C4-2B (cell line): ENCODE measurements at regions not wholly inside any gene's neighbourhood (a gene's known extent, or its start where the extent isn't known, plus 50 kb on each side); places are given as distances from the start of the nearest gene placed in this dataset.

Source experiments
- CTCF ChIP-seq: fragments of 450-650 bp; conservative IDR thresholded peaks from 2 replicates; pipeline ENCODE4 v1.5.1; 2017; ENCODE audit warnings: mild to moderate bottlenecking
- ZFX ChIP-seq: fragments of 450-650 bp; IDR thresholded peaks from 2 replicates; pipeline ENCODE4 v1.6.1; 2017

- TF ChIP-seq CTCF = no peak
- no peak for TF ChIP-seq ZFX
These were observed 163.3 kb upstream of the ZEB2 start for GRCh38 chr2:144683107-144683753.
